ENCODE measurements at regions not wholly inside any gene's neighbourhood (a gene's known extent, or its start where the extent isn't known, plus 50 kb on each side); places are given as distances from the start of the nearest gene placed in this dataset.
A peak's percentile ranks its signal among the peaks of the same experiment; 100 is the strongest.
"Not testable (repeated sequence)": the region's sequence is repeated elsewhere in the genome, so short reads cannot be mapped to it uniquely, and the experiment has no call there.

GRCh38 chr22:27603111-27603799 is 198.3 kb downstream of the MN1 start:
- no peaks in the 10 kb centered on the region for H3K4me1 ChIP-seq (ENCODE audit: insufficient read depth)
- WGBS = 91% methylated on average over 11 of the region's 11 CpGs
- H3K27ac ChIP-seq (ENCODE audit: low read depth) = no peak overlapping the region

GRCh38 chr22:27603800-27604144 is 197.8 kb downstream of the MN1 start:
- no peak overlapping the region for H3K4me3 ChIP-seq (ENCODE audit: low read depth, low read length)
- H3K4me1 ChIP-seq (ENCODE audit: insufficient read depth) = no peaks in the 10 kb centered on the region
- DNase-seq (ENCODE audit: extremely low spot score) = no peak
- no peak overlapping the region for H3K27ac ChIP-seq (ENCODE audit: low read depth)
- H3K36me3 ChIP-seq (ENCODE audit: insufficient read depth) = no peaks in the 10 kb centered on the region
- WGBS = 68% methylated on average over 9 of the region's 9 CpGs

More at GRCh38 chr22:27603111-27603799, 198.3 kb downstream of the MN1 start:
- Histone ChIP-seq H3K36me3 (ENCODE audit: insufficient read depth) (no peaks in the 10 kb centered on the region), H3K4me3 (ENCODE audit: low read depth, low read length) (no peak overlapping the region)
- DNase-seq (ENCODE audit: extremely low spot score) = no peak

GRCh38 chr22:27605390-27605789 is 196.2 kb downstream of the MN1 start:
- H3K4me3 ChIP-seq (ENCODE audit: low read depth, low read length) = no peak overlapping the region
- DNase-seq (ENCODE audit: extremely low spot score) = no peak
- H3K36me3 ChIP-seq (ENCODE audit: insufficient read depth) = no peaks in the 10 kb centered on the region
- no peaks in the 10 kb centered on the region for H3K4me1 ChIP-seq (ENCODE audit: insufficient read depth)
- WGBS = 91% methylated on average over 4 of the region's 4 CpGs
- no peak overlapping the region for H3K27ac ChIP-seq (ENCODE audit: low read depth)

- not testable (repeated sequence) for H3K27ac ChIP-seq (ENCODE audit: low read depth); H3K36me3 ChIP-seq (ENCODE audit: insufficient read depth); H3K4me1 ChIP-seq (ENCODE audit: insufficient read depth); DNase-seq (ENCODE audit: extremely low spot score); H3K4me3 ChIP-seq (ENCODE audit: low read depth, low read length)
- 95% methylated on average over 7 of the region's 7 CpGs for WGBS
These were observed 193.8 kb downstream of the MN1 start for GRCh38 chr22:27607750-27608149.

GRCh38 chr22:27609451-27609888 is 192.1 kb downstream of the MN1 start:
- Histone ChIP-seq H3K4me3 (ENCODE audit: low read depth, low read length) (no peak overlapping the region), H3K36me3 (ENCODE audit: insufficient read depth) (no peaks in the 10 kb centered on the region), H3K4me1 (ENCODE audit: insufficient read depth) (no peaks in the 10 kb centered on the region), H3K27ac (ENCODE audit: low read depth) (no peak overlapping the region)
- DNase-seq (ENCODE audit: extremely low spot score) = no peak
- WGBS = 56% methylated on average over 18 of the region's 18 CpGs

- H3K4me1 ChIP-seq (ENCODE audit: insufficient read depth); DNase-seq (ENCODE audit: extremely low spot score); H3K4me3 ChIP-seq (ENCODE audit: low read depth, low read length); H3K36me3 ChIP-seq (ENCODE audit: insufficient read depth); H3K27ac ChIP-seq (ENCODE audit: low read depth): not testable (repeated sequence)
- WGBS = 94% methylated on average over 2 of the region's 4 CpGs
These were observed 191.4 kb downstream of the MN1 start for GRCh38 chr22:27610164-27610563.

GRCh38 chr22:27610863-27611786 is 190.4 kb downstream of the MN1 start:
- Histone ChIP-seq H3K36me3 (ENCODE audit: insufficient read depth) (no peaks in the 10 kb centered on the region), H3K27ac (ENCODE audit: low read depth) (no peak overlapping the region), H3K4me3 (ENCODE audit: low read depth, low read length) (no peak overlapping the region), H3K4me1 (ENCODE audit: insufficient read depth) (no peaks in the 10 kb centered on the region)
- WGBS = 79% methylated on average over 23 of the region's 23 CpGs
- no peak for DNase-seq (ENCODE audit: extremely low spot score)

- Histone ChIP-seq H3K4me3 (ENCODE audit: low read depth, low read length) (no peak overlapping the region), H3K27ac (ENCODE audit: low read depth) (no peak overlapping the region), H3K4me1 (ENCODE audit: insufficient read depth) (no peaks in the 10 kb centered on the region), H3K36me3 (ENCODE audit: insufficient read depth) (no peaks in the 10 kb centered on the region)
- DNase-seq (ENCODE audit: extremely low spot score) = no peak
- 70% methylated on average over 6 of the region's 6 CpGs for WGBS
These were observed 189.4 kb downstream of the MN1 start for GRCh38 chr22:27612115-27612514.

- Histone ChIP-seq H3K27ac (ENCODE audit: low read depth) (no peak overlapping the region), H3K4me3 (ENCODE audit: low read depth, low read length) (no peak overlapping the region), H3K4me1 (ENCODE audit: insufficient read depth) (no peaks in the 10 kb centered on the region), H3K36me3 (ENCODE audit: insufficient read depth) (no peaks in the 10 kb centered on the region)
- DNase-seq (ENCODE audit: extremely low spot score) = no peak
- 68% methylated on average over 19 of the region's 19 CpGs for WGBS
These were observed 188.2 kb downstream of the MN1 start for GRCh38 chr22:27613099-27614005.

- no peaks in the 10 kb centered on the region for H3K36me3 ChIP-seq (ENCODE audit: insufficient read depth)
- WGBS = 5% methylated on average over 56 of the region's 56 CpGs
- H3K4me3 ChIP-seq (ENCODE audit: low read depth, low read length) = peak overlapping the region; percentile 15
- no peak overlapping the region for H3K27ac ChIP-seq (ENCODE audit: low read depth)
- no peaks in the 10 kb centered on the region for H3K4me1 ChIP-seq (ENCODE audit: insufficient read depth)
- DNase-seq (ENCODE audit: extremely low spot score) = no peak
These were observed 187.4 kb downstream of the MN1 start for GRCh38 chr22:27614006-27614649.

GRCh38 chr22:27614650-27615007 is 186.9 kb downstream of the MN1 start:
- H3K27ac ChIP-seq (ENCODE audit: low read depth) = no peak overlapping the region
- no peaks in the 10 kb centered on the region for H3K36me3 ChIP-seq (ENCODE audit: insufficient read depth)
- no peak for DNase-seq (ENCODE audit: extremely low spot score)
- WGBS = 60% methylated on average over 10 of the region's 10 CpGs
- no peaks in the 10 kb centered on the region for H3K4me1 ChIP-seq (ENCODE audit: insufficient read depth)
- peak overlapping the region; percentile 15 for H3K4me3 ChIP-seq (ENCODE audit: low read depth, low read length)

GRCh38 chr22:27615408-27615807 is 186.1 kb downstream of the MN1 start:
- Histone ChIP-seq H3K4me1 (ENCODE audit: insufficient read depth) (no peaks in the 10 kb centered on the region), H3K27ac (ENCODE audit: low read depth) (no peak overlapping the region), H3K4me3 (ENCODE audit: low read depth, low read length) (no peak overlapping the region), H3K36me3 (ENCODE audit: insufficient read depth) (no peaks in the 10 kb centered on the region)
- DNase-seq (ENCODE audit: extremely low spot score) = no peak
- 90% methylated on average over 12 of the region's 12 CpGs for WGBS

GRCh38 chr22:27616033-27616432 is 185.5 kb downstream of the MN1 start:
- Histone ChIP-seq H3K4me3 (ENCODE audit: low read depth, low read length) (no peak overlapping the region), H3K4me1 (ENCODE audit: insufficient read depth) (no peaks in the 10 kb centered on the region), H3K36me3 (ENCODE audit: insufficient read depth) (no peaks in the 10 kb centered on the region), H3K27ac (ENCODE audit: low read depth) (no peak overlapping the region)
- DNase-seq (ENCODE audit: extremely low spot score) = no peak
- WGBS = 67% methylated on average over 3 of the region's 3 CpGs
